MM.1S (cell line): ENCODE measurements at regions not wholly inside any gene's neighbourhood (a gene's known extent, or its start where the extent isn't known, plus 50 kb on each side); places are given as distances from the start of the nearest gene placed in this dataset.

ENCODE experiments used
- CTCF ChIP-seq: fragments of 300-600 bp; sonication (generic); IDR thresholded peaks from 2 replicates; pipeline ENCODE4 v1.5.1; 2016; ENCODE audit warnings: antibody characterized with exemption, low read length, mixed read lengths
- EZH2 ChIP-seq: fragments of 300-600 bp; sonication (generic); optimal IDR thresholded peaks from 2 replicates; pipeline ENCODE3; 2017; ENCODE audit warnings: low read depth, mild to moderate bottlenecking, antibody characterized with exemption, low read length, mixed read lengths

GRCh38 chr5:116343961-116344360, 230.7 kb downstream of the SEMA6A start:
- TF ChIP-seq CTCF: no peak
- no peak for TF ChIP-seq EZH2
